Esophagus squamous epithelium (tissue), 5 donors: ENCODE measurements at regions not wholly inside any gene's neighbourhood (a gene's known extent, or its start where the extent isn't known, plus 50 kb on each side); places are given as distances from the start of the nearest gene placed in this dataset.

ENCODE experiments used
- DNase-seq: peaks from one replicate; lab custom pipeline; 2025; lab: John Stamatoyannopoulos, UW
- H3K27ac ChIP-seq, 4 donors: fragments of 200-600 bp; sonication (generic); one replicate each; pipeline ENCODE4 v1.5.1; 2016 to 2019; ENCODE audit warnings: mild to moderate bottlenecking in 1 of 4
- H3K27me3 ChIP-seq, 4 donors: fragments of 200-600 bp; sonication (generic); 1 replicate in 3 of 4; 2 replicates in 1 of 4; pipeline versions ENCODE4 v1.5.1 to v1.6.0; 2017 to 2021; ENCODE audit warnings: antibody characterized with exemption in 1 of 4
- H3K36me3 ChIP-seq, 3 donors: fragments of 200-600 bp; sonication (generic); one replicate each; pipeline ENCODE4 v1.5.1; 2016 to 2019
- H3K4me1 ChIP-seq, 3 donors: fragments of 200-600 bp; sonication (generic); one replicate each; pipeline ENCODE4 v1.5.1; 2017 to 2019
- H3K4me3 ChIP-seq, 4 donors: fragments of 200-600 bp; sonication (generic); 1 replicate in 3 of 4; 2 replicates in 1 of 4; pipeline ENCODE4 v1.5.1; 2016 to 2019; ENCODE audit warnings: mild to moderate bottlenecking in 2 of 4, moderate library complexity in 1 of 4
- H3K9me3 ChIP-seq, 3 donors: fragments of 200-600 bp; sonication (generic); one replicate each; pipeline ENCODE4 v1.5.1; 2016 to 2019
- CTCF ChIP-seq, 6 experiments: fragments of 450-650 bp in 4 of 6; fragments of 200-600 bp in 2 of 6; sonication (generic) in 2 of 6; IDR thresholded peaks; one replicate each; pipeline ENCODE4 v1.5.1; 2016 to 2019; ENCODE audit warnings: antibody characterized with exemption in 6 of 6, mild to moderate bottlenecking in 4 of 6, moderate library complexity in 4 of 6
- POLR2A ChIP-seq, 4 donors: fragments of 450-650 bp; IDR thresholded peaks; one replicate each; pipeline ENCODE4 v1.6.1; 2017; ENCODE audit warnings: antibody characterized with exemption in 4 of 4, mild to moderate bottlenecking in 4 of 4, moderate library complexity in 3 of 4
- WGBS, 2 donors: methylation state at CpG; one replicate each; pipeline ENCODE4 v1.1.5; 2018; 5-methylcytosine and 5-hydroxymethylcytosine counted together
- intact Hi-C: fragments of 100-400 bp; cut with DNase I; formaldehyde crosslinking; loops from one replicate; pipeline ENCODE4 v1.15.0; 2022
- donor health status: DM: yes; HTN: yes; CAD: no.

DNA sequence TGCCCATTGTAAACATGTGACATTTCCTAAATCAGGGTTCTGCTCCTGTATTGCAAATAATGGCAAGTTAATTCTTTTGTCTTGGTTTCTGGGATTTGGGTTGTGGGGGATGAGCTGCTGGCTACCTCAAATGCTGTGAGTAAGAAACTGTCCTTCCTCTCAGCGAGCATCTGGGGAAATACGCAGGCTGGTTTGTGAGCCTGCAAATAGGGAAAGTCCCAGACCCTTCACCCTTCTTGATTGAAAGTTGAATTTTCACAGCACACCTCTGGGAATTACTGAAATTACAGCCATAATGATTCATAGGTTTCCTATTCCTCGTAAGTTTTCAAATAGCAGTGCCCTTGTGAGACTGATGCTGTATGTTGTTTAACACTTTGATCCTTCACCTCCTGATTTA lies 138.1 kb downstream of the TBXT start:
- Histone ChIP-seq H3K27ac (no peak overlapping the region), H3K36me3 (no peaks in the 10 kb centered on the region), H3K4me3 (no peak overlapping the region), H3K4me1 (no peaks in the 10 kb centered on the region), H3K27me3 (no peaks in the 10 kb centered on the region), H3K9me3 (no peaks in the 10 kb centered on the region)
- DNase-seq = no peak
- intact Hi-C loops = no loop called here
- 39 to 56% methylated on average over 3 of the region's 3 CpGs for WGBS, 2 donors
- no peak for TF ChIP-seq CTCF (IDR thresholded peaks at IDR 0.05)
- TF ChIP-seq POLR2A (IDR thresholded peaks at IDR 0.05) = no peak

GRCh38 chr6:166027761-166028160 lies 139.9 kb downstream of the TBXT start:
- H3K27me3 ChIP-seq = no peaks in the 10 kb centered on the region
- no peak overlapping the region for H3K27ac ChIP-seq
- no peak overlapping the region for H3K4me3 ChIP-seq
- TF ChIP-seq CTCF (IDR thresholded peaks at IDR 0.05) (no peak), POLR2A (IDR thresholded peaks at IDR 0.05) (no peak)
- H3K9me3 ChIP-seq = no peaks in the 10 kb centered on the region
- WGBS, 2 donors = 47 to 53% methylated on average over 3 of the region's 3 CpGs
- DNase-seq = no peak
- H3K36me3 ChIP-seq = no peaks in the 10 kb centered on the region
- H3K4me1 ChIP-seq = no peaks in the 10 kb centered on the region
- intact Hi-C loops = no loop called here

- no CpG with 5 or more reads among the region's 8 CpGs for WGBS, 2 donors
- no peak overlapping the region for H3K4me3 ChIP-seq
- intact Hi-C loops = no loop called here
- no peaks in the 10 kb centered on the region for H3K36me3 ChIP-seq
- H3K4me1 ChIP-seq = no peaks in the 10 kb centered on the region
- H3K9me3 ChIP-seq = no peaks in the 10 kb centered on the region
- DNase-seq = no peak
- no peak overlapping the region for H3K27ac ChIP-seq
- H3K27me3 ChIP-seq = no peaks in the 10 kb centered on the region
- TF ChIP-seq CTCF (IDR thresholded peaks at IDR 0.05) (no peak), POLR2A (IDR thresholded peaks at IDR 0.05) (no peak)
These were observed 141.0 kb downstream of the TBXT start for GRCh38 chr6:166026586-166027126.

GRCh38 chr6:166025149-166025898 lies 142.3 kb downstream of the TBXT start:
- WGBS, 2 donors = 45 to 49% methylated on average over 7 to 8 of the region's 8 CpGs
- H3K9me3 ChIP-seq = no peaks in the 10 kb centered on the region
- H3K27me3 ChIP-seq = no peaks in the 10 kb centered on the region
- no peaks in the 10 kb centered on the region for H3K36me3 ChIP-seq
- H3K27ac ChIP-seq = no peak overlapping the region
- intact Hi-C loops = no loop called here
- DNase-seq = no peak
- TF ChIP-seq CTCF (IDR thresholded peaks at IDR 0.05) (no peak), POLR2A (IDR thresholded peaks at IDR 0.05) (no peak)
- no peaks in the 10 kb centered on the region for H3K4me1 ChIP-seq
- H3K4me3 ChIP-seq = no peak overlapping the region

DNA sequence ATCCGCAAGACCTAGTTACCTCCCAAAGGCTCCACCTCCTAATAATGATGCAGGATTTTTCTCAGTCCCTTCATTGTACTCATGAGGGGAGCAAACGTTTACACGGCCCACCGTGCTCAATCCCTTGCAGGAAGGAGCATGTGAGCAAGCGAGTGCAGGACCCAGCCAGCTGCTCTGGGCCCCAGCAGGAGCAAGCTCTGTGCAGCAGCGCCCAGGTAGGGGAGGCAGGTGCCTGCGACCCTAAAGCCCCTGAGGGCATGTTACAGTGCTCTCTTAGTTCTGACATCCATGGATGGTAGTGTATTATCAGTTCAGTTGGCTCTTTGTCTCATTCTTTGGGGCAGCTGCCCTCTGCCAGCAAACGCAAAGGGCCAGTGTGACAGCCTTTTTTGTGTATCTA lies 143.4 kb downstream of the TBXT start:
- intact Hi-C loops = no loop called here
- WGBS, 2 donors = 61 to 67% methylated on average over 3 to 5 of the region's 8 CpGs
- Histone ChIP-seq H3K27ac (no peak overlapping the region), H3K4me1 (no peaks in the 10 kb centered on the region), H3K4me3 (no peak overlapping the region), H3K36me3 (no peaks in the 10 kb centered on the region), H3K27me3 (no peaks in the 10 kb centered on the region), H3K9me3 (no peaks in the 10 kb centered on the region)
- no peak for DNase-seq
- TF ChIP-seq CTCF (IDR thresholded peaks at IDR 0.05) (no peak), POLR2A (IDR thresholded peaks at IDR 0.05) (no peak)
